Cardiac muscle cell (in vitro differentiated cells and primary cell): ENCODE measurements at regions not wholly inside any gene's neighbourhood (a gene's known extent, or its start where the extent isn't known, plus 50 kb on each side); places are given as distances from the start of the nearest gene placed in this dataset.

Source experiments
- DNase-seq, 2 donors: peaks; one replicate each; pipeline versions ENCODE4 v3.0.0 to v3.0.0-alpha.2; 2010 to 2017; ENCODE audit warnings: low read depth in 1 of 2, low spot score in 1 of 2
- H3K27ac ChIP-seq: fragments of 200-600 bp; sonication (generic); 2 replicates; pipeline ENCODE4 v1.5.1; 2016
- H3K27me3 ChIP-seq: fragments of 200-600 bp; sonication (generic); 2 replicates; pipeline ENCODE4 v1.6.0; 2016; ENCODE audit warnings: control low read depth
- H3K36me3 ChIP-seq: fragments of 200-600 bp; sonication (generic); 2 replicates; pipeline ENCODE4 v1.5.1; 2016; ENCODE audit warnings: control low read depth
- H3K4me1 ChIP-seq: fragments of 200-600 bp; sonication (generic); 2 replicates; pipeline ENCODE4 v1.8.1; 2017; ENCODE audit warnings: low read depth, mild to moderate bottlenecking, mixed run types
- H3K4me3 ChIP-seq: fragments of 200-600 bp; sonication (generic); 2 replicates; pipeline ENCODE4 v1.5.1; 2016; ENCODE audit warnings: mild to moderate bottlenecking
- H3K9me3 ChIP-seq: fragments of 200-600 bp; sonication (generic); 2 replicates; pipeline ENCODE4 v1.5.1; 2017; ENCODE audit warnings: low read depth, mild to moderate bottlenecking, control low read depth
- CTCF ChIP-seq: IDR thresholded peaks from 2 replicates; pipeline ENCODE4 v1.5.1; 2012; ENCODE audit warnings: low read depth, mild to moderate bottlenecking, low read length

- H3K4me1 ChIP-seq = no peaks in the 10 kb centered on the region
- DNase-seq = no peak
- TF ChIP-seq CTCF = no peak
- H3K27me3 ChIP-seq = no peaks in the 10 kb centered on the region
- no peaks in the 10 kb centered on the region for H3K9me3 ChIP-seq
- no peak overlapping the region for H3K4me3 ChIP-seq
- H3K36me3 ChIP-seq = no peaks in the 10 kb centered on the region
- H3K27ac ChIP-seq = no peak overlapping the region
Observed at GRCh38 chr14:23866269-23866668, 87.3 kb upstream of the DHRS4 start.

- Histone ChIP-seq H3K27ac (no peak overlapping the region), H3K27me3 (no peaks in the 10 kb centered on the region), H3K4me1 (no peaks in the 10 kb centered on the region), H3K4me3 (no peak overlapping the region), H3K9me3 (no peaks in the 10 kb centered on the region), H3K36me3 (no peaks in the 10 kb centered on the region)
- no peak for DNase-seq
- TF ChIP-seq CTCF = no peak
Observed at GRCh38 chr14:23869078-23869719, 84.4 kb upstream of the DHRS4 start.

GRCh38 chr14:23876160-23876750 is 77.3 kb upstream of the DHRS4 start:
- Histone ChIP-seq H3K36me3 (no peaks in the 10 kb centered on the region), H3K27ac (no peak overlapping the region), H3K9me3 (no peaks in the 10 kb centered on the region), H3K4me1 (no peaks in the 10 kb centered on the region), H3K4me3 (no peak overlapping the region), H3K27me3 (no peaks in the 10 kb centered on the region)
- DNase-seq = no peak
- TF ChIP-seq CTCF = no peak

GRCh38 chr14:23877111-23877510 is 76.5 kb upstream of the DHRS4 start:
- H3K27ac ChIP-seq = no peak overlapping the region
- no peaks in the 10 kb centered on the region for H3K27me3 ChIP-seq
- DNase-seq = no peak
- H3K36me3 ChIP-seq = no peaks in the 10 kb centered on the region
- no peak overlapping the region for H3K4me3 ChIP-seq
- no peaks in the 10 kb centered on the region for H3K9me3 ChIP-seq
- no peak for TF ChIP-seq CTCF
- H3K4me1 ChIP-seq = no peaks in the 10 kb centered on the region

GRCh38 chr14:23877538-23878180 is 75.9 kb upstream of the DHRS4 start:
- DNase-seq = no peak
- TF ChIP-seq CTCF = no peak
- Histone ChIP-seq H3K9me3 (no peaks in the 10 kb centered on the region), H3K4me1 (no peaks in the 10 kb centered on the region), H3K27ac (no peak overlapping the region), H3K4me3 (no peak overlapping the region), H3K36me3 (no peaks in the 10 kb centered on the region), H3K27me3 (no peaks in the 10 kb centered on the region)
